Gastrocnemius medialis (tissue), 4 donors: ENCODE measurements at regions not wholly inside any gene's neighbourhood (a gene's known extent, or its start where the extent isn't known, plus 50 kb on each side); places are given as distances from the start of the nearest gene placed in this dataset.

ENCODE experiments used
- CTCF ChIP-seq, 5 experiments: fragments of 450-650 bp in 3 of 5; fragments of 200-600 bp in 2 of 5; sonication (generic) in 2 of 5; IDR thresholded peaks in 4 of 5; conservative IDR thresholded peaks in 1 of 5; 1 replicate in 4 of 5; 2 replicates in 1 of 5; pipeline ENCODE4 v1.5.1; 2016 to 2019; ENCODE audit warnings: antibody characterized with exemption in 5 of 5, mild to moderate bottlenecking in 3 of 5, moderate library complexity in 3 of 5
- POLR2A ChIP-seq, 2 donors: fragments of 450-650 bp; IDR thresholded peaks; one replicate each; pipeline ENCODE4 v1.6.1; 2017; ENCODE audit warnings: antibody characterized with exemption in 2 of 2, mild to moderate bottlenecking in 2 of 2, moderate library complexity in 2 of 2

DNA sequence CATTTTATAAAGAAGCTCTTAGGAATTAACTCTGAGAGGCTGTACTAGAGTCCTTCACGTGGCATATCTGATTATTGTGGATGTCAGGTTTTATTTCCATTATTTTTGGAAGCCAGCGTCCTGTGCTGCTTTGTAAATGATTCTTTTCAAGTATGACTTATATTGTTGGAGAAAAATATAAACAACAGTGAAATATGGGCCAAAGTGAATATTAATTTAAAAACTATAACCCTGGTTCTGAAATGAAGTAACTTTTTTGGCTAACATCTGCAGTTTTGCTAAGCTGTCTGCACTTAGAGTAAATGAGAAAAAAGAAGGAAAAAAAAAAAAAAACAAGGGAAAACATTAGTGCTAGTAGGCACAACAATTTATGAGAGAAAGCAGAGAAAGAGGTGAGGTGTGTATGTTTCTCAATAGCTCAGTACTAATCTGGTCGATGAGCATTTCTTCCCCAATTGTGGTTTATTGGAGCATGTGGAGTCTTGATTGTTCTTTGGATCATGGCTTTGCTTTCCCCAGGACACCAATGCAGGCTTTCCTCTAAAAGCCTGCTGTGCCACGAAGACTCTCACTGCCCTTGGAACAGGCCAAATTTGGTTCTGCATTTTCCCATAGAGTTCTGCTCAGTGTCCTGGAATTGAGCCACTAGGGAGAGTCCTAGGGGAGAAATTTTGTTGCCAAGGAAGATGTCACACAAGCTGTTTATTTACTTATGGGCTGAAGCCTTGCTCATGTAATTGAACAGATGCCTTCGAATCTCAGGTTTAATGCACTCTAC is 273.3 kb downstream of the DKK2 start:
- TF ChIP-seq CTCF (IDR thresholded peaks at IDR 0.05 in 4 of 5, conservative IDR thresholded peaks at IDR 0.05 in 1 of 5) (no peak), POLR2A (IDR thresholded peaks at IDR 0.05) (no peak)
